ENCODE measurements at regions not wholly inside any gene's neighbourhood (a gene's known extent, or its start where the extent isn't known, plus 50 kb on each side); places are given as distances from the start of the nearest gene placed in this dataset.
"Not testable (repeated sequence)": the region's sequence is repeated elsewhere in the genome, so short reads cannot be mapped to it uniquely, and the experiment has no call there.

GRCh38 chr1:198959676-198960075 lies 320.8 kb downstream of the PTPRC start:
- DNase-seq (ENCODE audit: low spot score): no peak
- in situ Hi-C loops (cut with MboI; ENCODE audit: low pct_unique_long_range_greater_than_20kb, low sequenced_read_pairs, unreplicated experiment): no loop called here
- no peak for TF ChIP-seq CTCF (IDR thresholded peaks at IDR 0.05; ENCODE audit: extremely low read depth, insufficient read depth, missing control alignments)

- in situ Hi-C loops (cut with MboI; ENCODE audit: low pct_unique_long_range_greater_than_20kb, low sequenced_read_pairs, unreplicated experiment); DNase-seq (ENCODE audit: low spot score): not testable (repeated sequence)
Observed at GRCh38 chr1:198963796-198964195, 325.0 kb downstream of the PTPRC start.

GRCh38 chr1:198966519-198966918 lies 327.7 kb downstream of the PTPRC start:
- no peak for TF ChIP-seq CTCF (IDR thresholded peaks at IDR 0.05; ENCODE audit: extremely low read depth, insufficient read depth, missing control alignments)
- no peak for DNase-seq (ENCODE audit: low spot score)
- in situ Hi-C loops (cut with MboI; ENCODE audit: low pct_unique_long_range_greater_than_20kb, low sequenced_read_pairs, unreplicated experiment): no loop called here

GRCh38 chr1:198967566-198967965 lies 328.7 kb downstream of the PTPRC start:
- TF ChIP-seq CTCF (IDR thresholded peaks at IDR 0.05; ENCODE audit: extremely low read depth, insufficient read depth, missing control alignments): no peak
- in situ Hi-C loops (cut with MboI; ENCODE audit: low pct_unique_long_range_greater_than_20kb, low sequenced_read_pairs, unreplicated experiment): no loop called here
- no peak for DNase-seq (ENCODE audit: low spot score)

GRCh38 chr1:198968866-198969265 lies 330.0 kb downstream of the PTPRC start:
- in situ Hi-C loops (cut with MboI; ENCODE audit: low pct_unique_long_range_greater_than_20kb, low sequenced_read_pairs, unreplicated experiment): no loop called here
- TF ChIP-seq CTCF (IDR thresholded peaks at IDR 0.05; ENCODE audit: extremely low read depth, insufficient read depth, missing control alignments): no peak
- no peak for DNase-seq (ENCODE audit: low spot score)

- in situ Hi-C loops (cut with MboI; ENCODE audit: low pct_unique_long_range_greater_than_20kb, low sequenced_read_pairs, unreplicated experiment): no loop called here
- DNase-seq (ENCODE audit: low spot score): no peak
- TF ChIP-seq CTCF (IDR thresholded peaks at IDR 0.05; ENCODE audit: extremely low read depth, insufficient read depth, missing control alignments): no peak
Observed at GRCh38 chr1:198969981-198970380, 331.1 kb downstream of the PTPRC start.

GRCh38 chr1:198970916-198971315 lies 332.1 kb downstream of the PTPRC start:
- in situ Hi-C loops (cut with MboI; ENCODE audit: low pct_unique_long_range_greater_than_20kb, low sequenced_read_pairs, unreplicated experiment): no loop called here
- no peak for DNase-seq (ENCODE audit: low spot score)
- TF ChIP-seq CTCF (IDR thresholded peaks at IDR 0.05; ENCODE audit: extremely low read depth, insufficient read depth, missing control alignments): no peak

All from GM13977 (cell line).